Esophagus muscularis mucosa (tissue), 3 donors: ENCODE measurements at regions not wholly inside any gene's neighbourhood (a gene's known extent, or its start where the extent isn't known, plus 50 kb on each side); places are given as distances from the start of the nearest gene placed in this dataset.

Experiments
- EP300 ChIP-seq: sonication (generic); formaldehyde crosslinking; IDR thresholded peaks from one replicate; pipeline ENCODE4 v1.6.1; 2017; ENCODE audit warnings: antibody characterized with exemption
- TF ChIP-seq, protein P1 (sequence below), 3 experiments: fragments of 200-600 bp in 2 of 3; fragments of 450-650 bp in 1 of 3; sonication (generic) in 2 of 3; IDR thresholded peaks; one replicate each; pipeline ENCODE4 v1.5.1; 2017 to 2019; ENCODE audit warnings: antibody characterized with exemption in 3 of 3, mild to moderate bottlenecking in 2 of 3, moderate library complexity in 1 of 3

- TF ChIP-seq EP300, result no peak
- TF ChIP-seq, protein P1, sequence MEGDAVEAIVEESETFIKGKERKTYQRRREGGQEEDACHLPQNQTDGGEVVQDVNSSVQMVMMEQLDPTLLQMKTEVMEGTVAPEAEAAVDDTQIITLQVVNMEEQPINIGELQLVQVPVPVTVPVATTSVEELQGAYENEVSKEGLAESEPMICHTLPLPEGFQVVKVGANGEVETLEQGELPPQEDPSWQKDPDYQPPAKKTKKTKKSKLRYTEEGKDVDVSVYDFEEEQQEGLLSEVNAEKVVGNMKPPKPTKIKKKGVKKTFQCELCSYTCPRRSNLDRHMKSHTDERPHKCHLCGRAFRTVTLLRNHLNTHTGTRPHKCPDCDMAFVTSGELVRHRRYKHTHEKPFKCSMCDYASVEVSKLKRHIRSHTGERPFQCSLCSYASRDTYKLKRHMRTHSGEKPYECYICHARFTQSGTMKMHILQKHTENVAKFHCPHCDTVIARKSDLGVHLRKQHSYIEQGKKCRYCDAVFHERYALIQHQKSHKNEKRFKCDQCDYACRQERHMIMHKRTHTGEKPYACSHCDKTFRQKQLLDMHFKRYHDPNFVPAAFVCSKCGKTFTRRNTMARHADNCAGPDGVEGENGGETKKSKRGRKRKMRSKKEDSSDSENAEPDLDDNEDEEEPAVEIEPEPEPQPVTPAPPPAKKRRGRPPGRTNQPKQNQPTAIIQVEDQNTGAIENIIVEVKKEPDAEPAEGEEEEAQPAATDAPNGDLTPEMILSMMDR (IDR thresholded peaks at IDR 0.05), result no peak
These were observed 437.2 kb downstream of the HINT1 start for GRCh38 chr5:130727830-130728229.
